OCI-LY1 (cell line): ENCODE measurements at regions not wholly inside any gene's neighbourhood (a gene's known extent, or its start where the extent isn't known, plus 50 kb on each side); places are given as distances from the start of the nearest gene placed in this dataset.

Source experiments
- CTCF ChIP-seq: fragments of 200-600 bp; sonication (generic), shearing (Covaris generic); IDR thresholded peaks from 2 replicates; pipeline ENCODE4 v1.5.1; 2017; ENCODE audit warnings: mild to moderate bottlenecking, antibody characterized with exemption, low read length, moderate library complexity, mixed read lengths
- EZH2 ChIP-seq: fragments of 200-600 bp; sonication (generic), shearing (Covaris generic); IDR thresholded peaks from 2 replicates; pipeline ENCODE4 v1.8.0; 2017; ENCODE audit warnings: borderline replicate concordance, mixed run types, mild to moderate bottlenecking, antibody characterized with exemption, low read length, moderate library complexity, mixed read lengths

- TF ChIP-seq EZH2, result no peak
- no peak for TF ChIP-seq CTCF
Observed at GRCh38 chr16:55040366-55041086, 109.9 kb downstream of the IRX5 start.
